Glutamatergic neuron (in vitro differentiated cells): ENCODE measurements at regions not wholly inside any gene's neighbourhood (a gene's known extent, or its start where the extent isn't known, plus 50 kb on each side); places are given as distances from the start of the nearest gene placed in this dataset.

Source experiments
- DNase-seq: peaks from one replicate; pipeline ENCODE4 v3.0.0; 2022
- H3K27ac Mint-ChIP-seq: one replicate; pipeline ENCODE4 v1.8.0; 2020; ENCODE audit warnings: mild to moderate bottlenecking, mixed read lengths, inconsistent platforms; ENCODE audit not compliant: unreplicated experiment
- H3K27me3 Mint-ChIP-seq: one replicate; pipeline ENCODE4 v1.8.0; 2020; ENCODE audit warnings: mild to moderate bottlenecking, moderate library complexity, mixed read lengths, inconsistent platforms; ENCODE audit not compliant: unreplicated experiment
- H3K36me3 Mint-ChIP-seq: one replicate; pipeline ENCODE4 v1.8.0; 2020; ENCODE audit warnings: mild to moderate bottlenecking, mixed read lengths, inconsistent platforms; ENCODE audit not compliant: unreplicated experiment
- H3K4me1 Mint-ChIP-seq: one replicate; pipeline ENCODE4 v1.8.0; 2020; ENCODE audit warnings: mild to moderate bottlenecking, low read depth, mixed read lengths, inconsistent platforms; ENCODE audit not compliant: unreplicated experiment
- H3K4me3 Mint-ChIP-seq: one replicate; pipeline ENCODE4 v1.8.0; 2020; ENCODE audit warnings: mild to moderate bottlenecking, mixed read lengths, inconsistent platforms; ENCODE audit not compliant: unreplicated experiment
- H3K9me3 Mint-ChIP-seq: one replicate; pipeline ENCODE4 v1.8.0; 2020; ENCODE audit warnings: mild to moderate bottlenecking, moderate library complexity, mixed read lengths, inconsistent platforms; ENCODE audit not compliant: unreplicated experiment
- CTCF ChIP-seq: fragments of 200-600 bp; sonication (generic); IDR thresholded peaks from one replicate; pipeline ENCODE4 v1.5.0; 2021; ENCODE audit not compliant: partially characterized antibody, unreplicated experiment

- no peaks in the 10 kb centered on the region for H3K36me3 Mint-ChIP-seq
- no peak for DNase-seq
- peaks cover 6% of the 10 kb centered on the region for H3K4me1 Mint-ChIP-seq
- H3K9me3 Mint-ChIP-seq: no peaks in the 10 kb centered on the region
- TF ChIP-seq CTCF: no peak
- no peaks in the 10 kb centered on the region for H3K27me3 Mint-ChIP-seq
- H3K4me3 Mint-ChIP-seq: no peak overlapping the region
- H3K27ac Mint-ChIP-seq: no peak overlapping the region
Observed at GRCh38 chr5:164809821-164810220, 1304.4 kb downstream of the MAT2B start.

- H3K27me3 Mint-ChIP-seq: no peaks in the 10 kb centered on the region
- TF ChIP-seq CTCF: no peak
- no peak overlapping the region for H3K4me3 Mint-ChIP-seq
- no peak for DNase-seq
- H3K36me3 Mint-ChIP-seq: no peaks in the 10 kb centered on the region
- H3K9me3 Mint-ChIP-seq: no peaks in the 10 kb centered on the region
- no peak overlapping the region for H3K27ac Mint-ChIP-seq
- H3K4me1 Mint-ChIP-seq: no peaks in the 10 kb centered on the region
Observed at GRCh38 chr5:164818445-164818844, 1313.0 kb downstream of the MAT2B start.

- no peak for DNase-seq
- no peak overlapping the region for H3K4me3 Mint-ChIP-seq
- H3K27ac Mint-ChIP-seq: no peak overlapping the region
- no peaks in the 10 kb centered on the region for H3K9me3 Mint-ChIP-seq
- no peaks in the 10 kb centered on the region for H3K27me3 Mint-ChIP-seq
- H3K36me3 Mint-ChIP-seq: no peaks in the 10 kb centered on the region
- TF ChIP-seq CTCF: no peak
- no peaks in the 10 kb centered on the region for H3K4me1 Mint-ChIP-seq
Observed at GRCh38 chr5:164824671-164825070, 1319.3 kb downstream of the MAT2B start.

DNA sequence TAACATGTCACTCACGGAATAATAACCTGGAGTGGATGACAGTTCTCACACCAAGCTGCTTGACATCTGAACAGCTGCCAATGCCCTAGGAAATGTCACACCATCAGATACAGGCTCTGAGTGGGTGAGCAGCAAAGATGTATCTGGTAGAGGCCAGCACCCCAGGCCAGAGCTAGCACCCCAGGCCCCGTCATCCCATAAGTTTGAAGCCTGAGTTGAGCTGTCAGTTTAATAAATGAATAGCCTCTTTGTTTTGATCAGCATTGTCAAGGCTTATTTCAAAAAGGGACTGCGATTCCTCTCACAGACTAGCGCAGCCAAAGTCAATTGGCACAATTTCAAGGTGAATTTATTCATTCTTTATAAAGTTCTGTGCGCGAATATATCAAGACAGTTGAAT is 1327.1 kb downstream of the MAT2B start:
- no peak for TF ChIP-seq CTCF
- Mint-ChIP-seq H3K9me3 (no peaks in the 10 kb centered on the region), H3K36me3 (no peaks in the 10 kb centered on the region), H3K4me1 (no peaks in the 10 kb centered on the region), H3K27ac (no peak overlapping the region), H3K4me3 (no peak overlapping the region), H3K27me3 (no peaks in the 10 kb centered on the region)
- DNase-seq: no peak

DNA sequence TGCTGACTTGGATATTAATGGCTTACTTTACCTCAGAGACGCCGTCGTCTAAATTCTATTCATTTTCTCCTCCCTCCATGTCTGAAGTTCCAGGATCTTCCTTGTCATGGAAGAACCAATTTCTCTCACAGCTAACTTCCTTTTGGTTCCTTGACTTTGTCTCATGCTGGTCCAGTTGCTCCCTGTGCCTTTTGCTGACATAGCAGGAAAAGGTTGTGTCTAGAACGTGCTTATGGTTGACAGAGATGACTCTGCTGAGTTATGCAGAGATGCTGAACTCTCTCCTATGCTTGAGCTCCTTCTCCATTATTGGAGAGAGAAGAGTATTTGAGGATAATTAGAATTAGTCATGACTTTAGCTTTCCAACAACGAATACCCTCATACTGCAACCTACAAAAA is 1338.9 kb downstream of the MAT2B start:
- no peak overlapping the region for H3K4me3 Mint-ChIP-seq
- no peaks in the 10 kb centered on the region for H3K36me3 Mint-ChIP-seq
- DNase-seq: no peak
- H3K4me1 Mint-ChIP-seq: no peaks in the 10 kb centered on the region
- peaks cover under 1% of the 10 kb centered on the region for H3K27me3 Mint-ChIP-seq
- no peak for TF ChIP-seq CTCF
- no peak overlapping the region for H3K27ac Mint-ChIP-seq
- peaks cover 1% of the 10 kb centered on the region for H3K9me3 Mint-ChIP-seq
